Calu3 (cell line): ENCODE measurements at regions not wholly inside any gene's neighbourhood (a gene's known extent, or its start where the extent isn't known, plus 50 kb on each side); places are given as distances from the start of the nearest gene placed in this dataset.
A peak's percentile ranks its signal among the peaks of the same experiment; 100 is the strongest.

Source experiments
- BruUV-seq: library from RNA; stranded (reverse); fragments of 400-500 nt; replicated peaks from 2 replicates; lab custom pipeline; 2021; lab: Mats Ljungman, UMichigan
- CTCF ChIA-PET: fragments of 300-600 bp; sonication (Branson Sonifier 250); formaldehyde crosslinking; loops from one replicate; lab custom pipeline; 2022; ENCODE audit warnings: antibody characterized with exemption; lab: Charles Lee
- DNase-seq: peaks from one replicate; pipeline ENCODE4 v3.0.0; 2022
- H3K27ac Mint-ChIP-seq: one replicate; pipeline ENCODE4 v1.8.0; 2022; ENCODE audit warnings: mixed read lengths; ENCODE audit not compliant: unreplicated experiment
- H3K27me3 Mint-ChIP-seq: one replicate; pipeline ENCODE4 v1.8.0; 2022; ENCODE audit warnings: mixed read lengths; ENCODE audit not compliant: unreplicated experiment
- H3K36me3 Mint-ChIP-seq: one replicate; pipeline ENCODE4 v1.8.0; 2022; ENCODE audit warnings: mild to moderate bottlenecking, moderate library complexity, mixed read lengths; ENCODE audit not compliant: insufficient read depth, unreplicated experiment
- H3K4me1 Mint-ChIP-seq: one replicate; pipeline ENCODE4 v1.8.0; 2022; ENCODE audit warnings: mild to moderate bottlenecking, low read depth, mixed read lengths; ENCODE audit not compliant: unreplicated experiment
- H3K4me3 Mint-ChIP-seq: one replicate; pipeline ENCODE4 v1.8.0; 2022; ENCODE audit warnings: mild to moderate bottlenecking, low read depth, moderate library complexity, mixed read lengths; ENCODE audit not compliant: unreplicated experiment
- H3K9me3 Mint-ChIP-seq: one replicate; pipeline ENCODE4 v1.8.0; 2022; ENCODE audit warnings: low read depth, mixed read lengths; ENCODE audit not compliant: unreplicated experiment
- CTCF ChIP-seq: fragments of 200-600 bp; IDR thresholded peaks from one replicate; pipeline ENCODE4 v1.8.0; 2022; ENCODE audit warnings: antibody characterized with exemption; ENCODE audit not compliant: unreplicated experiment
- intact Hi-C: fragments of 100-400 bp; cut with micrococcal nuclease; formaldehyde crosslinking; loops from one replicate; pipeline ENCODE4 v1.10.0; 2022; ENCODE audit not compliant: unreplicated experiment

GRCh38 chr4:77418333-77418732 lies 187.3 kb upstream of the CXCL13 start:
- H3K9me3 Mint-ChIP-seq: no peaks in the 10 kb centered on the region
- CTCF ChIA-PET: interaction anchor here (0.7 to 1.4 kb wide), 7 partner anchors 12 to 201 kb away, joined by 3 to 6 read pairs (median 4); no protein-coding TSS in a partner anchor
- intact Hi-C loops: no loop called here

GRCh38 chr4:77430847-77431246 lies 174.8 kb upstream of the CXCL13 start:
- no peaks in the 10 kb centered on the region for H3K9me3 Mint-ChIP-seq
- no peaks in the 10 kb centered on the region for H3K36me3 Mint-ChIP-seq
- no peak for TF ChIP-seq CTCF
- DNase-seq: no peak
- peaks cover 40% of the 10 kb centered on the region for H3K27me3 Mint-ChIP-seq
- CTCF ChIA-PET: no interaction called here
- no TSS peak for BruUV-seq
- no peaks in the 10 kb centered on the region for H3K4me1 Mint-ChIP-seq
- intact Hi-C loops: no loop called here
- H3K27ac Mint-ChIP-seq: no peak overlapping the region
- H3K4me3 Mint-ChIP-seq: no peak overlapping the region

More at GRCh38 chr4:77418333-77418732, 187.3 kb upstream of the CXCL13 start:
- DNase-seq: peak; percentile 8
- BruUV-seq: no TSS peak
- H3K4me1 Mint-ChIP-seq: no peaks in the 10 kb centered on the region
- H3K36me3 Mint-ChIP-seq: no peaks in the 10 kb centered on the region
- no peak overlapping the region for H3K4me3 Mint-ChIP-seq
- no peak for TF ChIP-seq CTCF
- H3K27me3 Mint-ChIP-seq: peaks cover 57% of the 10 kb centered on the region
- no peak overlapping the region for H3K27ac Mint-ChIP-seq

GRCh38 chr4:77431546-77431945 lies 174.1 kb upstream of the CXCL13 start:
- intact Hi-C loops: no loop called here
- Mint-ChIP-seq H3K27ac (no peak overlapping the region), H3K9me3 (no peaks in the 10 kb centered on the region), H3K4me3 (no peak overlapping the region), H3K36me3 (no peaks in the 10 kb centered on the region), H3K4me1 (no peaks in the 10 kb centered on the region), H3K27me3 (peaks cover 33% of the 10 kb centered on the region)
- BruUV-seq: no TSS peak
- no peak for TF ChIP-seq CTCF
- no peak for DNase-seq
- CTCF ChIA-PET: no interaction called here

GRCh38 chr4:77432717-77433417 lies 172.8 kb upstream of the CXCL13 start:
- H3K27ac Mint-ChIP-seq: no peak overlapping the region
- no peak overlapping the region for H3K4me3 Mint-ChIP-seq
- H3K9me3 Mint-ChIP-seq: no peaks in the 10 kb centered on the region
- no peaks in the 10 kb centered on the region for H3K4me1 Mint-ChIP-seq
- peaks cover 20% of the 10 kb centered on the region for H3K27me3 Mint-ChIP-seq
- intact Hi-C loops: loop anchor here (2.0 kb wide), 2 partner anchors 48 to 200 kb away; no protein-coding TSS in a partner anchor
- BruUV-seq: no TSS peak
- DNase-seq: no peak
- TF ChIP-seq CTCF: no peak
- CTCF ChIA-PET: interaction anchor here (0.7 to 1.7 kb wide), 7 partner anchors 15 to 265 kb away, joined by 3 to 10 read pairs (median 3); no protein-coding TSS in a partner anchor
- H3K36me3 Mint-ChIP-seq: no peaks in the 10 kb centered on the region
